Heart right ventricle (tissue), 16 donors: ENCODE measurements at regions not wholly inside any gene's neighbourhood (a gene's known extent, or its start where the extent isn't known, plus 50 kb on each side); places are given as distances from the start of the nearest gene placed in this dataset.

ENCODE experiments used
- ATAC-seq, 8 donors: fragments of 200-7000 bp; cut with Tn5 transposase; one replicate each; pipeline ENCODE4 v1.9.1; 2020; ENCODE audit warnings: mild to moderate bottlenecking in 8 of 8, moderate library complexity in 8 of 8, moderate number of reproducible peaks in 1 of 8
- DNase-seq, 2 donors: peaks; one replicate each; pipeline ENCODE4 v3.0.0-alpha.2; 2020
- H3K27ac ChIP-seq, 10 donors: fragments of 200-600 bp; sonication (generic) in 2 of 10; one replicate each; pipeline versions ENCODE4 v1.5.0 to v1.8.0; 2020 to 2022; ENCODE audit warnings: mild to moderate bottlenecking in 3 of 10
- H3K27me3 ChIP-seq, 7 donors: fragments of 200-600 bp; one replicate each; pipeline ENCODE4 v1.8.0; 2021 to 2022; ENCODE audit warnings: mild to moderate bottlenecking in 2 of 7
- H3K36me3 ChIP-seq, 9 donors: fragments of 200-600 bp; sonication (generic) in 1 of 9; one replicate each; pipeline versions ENCODE4 v1.5.0 to v1.8.0; 2020 to 2022; ENCODE audit warnings: mild to moderate bottlenecking in 2 of 9
- H3K4me1 ChIP-seq, 9 donors: fragments of 200-600 bp; sonication (generic) in 1 of 9; one replicate each; pipeline versions ENCODE4 v1.5.0 to v1.8.0; 2020 to 2022; ENCODE audit warnings: mild to moderate bottlenecking in 4 of 9
- H3K4me3 ChIP-seq, 10 donors: fragments of 200-600 bp; sonication (generic) in 2 of 10; one replicate each; pipeline versions ENCODE4 v1.5.0 to v1.8.0; 2020 to 2022; ENCODE audit warnings: mild to moderate bottlenecking in 7 of 10, moderate library complexity in 2 of 10
- H3K9me3 ChIP-seq, 11 donors: fragments of 200-600 bp in 10 of 11; sonication (generic) in 2 of 11; one replicate each; pipeline versions ENCODE4 v1.5.0 to v1.8.0; 2013 to 2022; ENCODE audit warnings: mild to moderate bottlenecking in 2 of 11, control low read depth in 1 of 11, moderate library complexity in 1 of 11
- WGBS, 2 donors: extraction: QIAGEN DNeasy Blood & Tissue Kit; methylation state at CpG; one replicate each; pipeline ENCODE4 v1.1.7; 2013; ENCODE audit warnings: inconsistent platforms in 1 of 2; 5-methylcytosine and 5-hydroxymethylcytosine counted together
- intact Hi-C, 10 donors: fragments of 100-400 bp; cut with DNase I; formaldehyde crosslinking; loops; one replicate each; pipeline versions ENCODE4 v1.11.1 to v1.14.2; 2022
- TF ChIP-seq, protein P1 (sequence below), 9 donors: fragments of 200-600 bp; sonication (generic) in 2 of 9; IDR thresholded peaks; one replicate each; pipeline versions ENCODE4 v1.5.0 to v1.8.0; 2021 to 2022; ENCODE audit warnings: antibody characterized with exemption in 9 of 9, mild to moderate bottlenecking in 5 of 9, moderate library complexity in 1 of 9
- donor health status: Arrhythmogenic right ventricular cardiomyopathy.
- donor health status: ischemic (EF 13 %, LVEDD 7.1; RV severe dilation, severe dysfunction).
- donor health status: healthy with polysubstance abuse.
- donor health status: DM: no; HTN: yes; CAD: no.
- donor health status: DM: no; HTN: no; CAD: no.
- donor health status: ischemic (EF 25% LVEDD 6.9; RV normal size, moderate dysfunction).
- donor health status: ischemic (EF 25% LVEDD 5.7; RV mildly dilated, moderate dysfunction).
- donor health status: healthy.
- donor health status: DM: yes; HTN: yes; CAD: no.
- donor health status: Ischemic cardiomyopathy.
- donor health status: ischemic (EF 35%, LVEDD 5.7; RV mildly dilated, moderate dysfunction).
- donor health status: nonischemic (EF 11% LVEDD 7.7; RV severe dilation, severe dysfunction).
- donor health status: DM: yes; HTN: yes; CAD: no.
- donor health status: PGD.
- donor health status: ischemic (EF 29% LVEDD 5.4; RV normal size, mild dysfunction).
- donor health status: nonischemic (EF 23%, LVEDD 6.1; RV moderate dilation, normal function).

DNA sequence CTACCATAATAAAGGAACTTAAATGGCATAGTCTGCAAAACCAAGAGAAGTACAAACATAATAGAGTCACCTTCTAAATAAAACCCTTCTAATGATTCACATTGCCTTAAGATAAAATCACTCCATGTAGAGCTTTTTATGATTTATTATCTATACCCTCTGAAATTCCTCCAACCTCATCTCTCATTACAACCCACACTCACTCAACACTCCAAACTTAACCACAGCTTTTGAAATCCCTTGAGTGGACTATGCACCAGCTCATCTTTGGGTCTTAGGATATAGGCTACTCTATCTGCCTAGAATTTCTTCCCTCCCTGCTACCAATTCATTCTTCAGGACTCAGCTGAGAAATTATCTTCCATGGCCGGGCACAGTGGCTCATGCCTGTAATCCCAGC, 122.5 kb downstream of the CETN3 start:
- no peak overlapping the region for H3K27ac ChIP-seq
- no peak for ATAC-seq
- peaks cover 0 to 10% (median 0%) of the 10 kb centered on the region in 11 donors for H3K9me3 ChIP-seq
- WGBS, 2 donors, result 90 to 96% methylated on average over 1 of the region's 1 CpG
- intact Hi-C loops, result no loop called here
- TF ChIP-seq, protein P1, sequence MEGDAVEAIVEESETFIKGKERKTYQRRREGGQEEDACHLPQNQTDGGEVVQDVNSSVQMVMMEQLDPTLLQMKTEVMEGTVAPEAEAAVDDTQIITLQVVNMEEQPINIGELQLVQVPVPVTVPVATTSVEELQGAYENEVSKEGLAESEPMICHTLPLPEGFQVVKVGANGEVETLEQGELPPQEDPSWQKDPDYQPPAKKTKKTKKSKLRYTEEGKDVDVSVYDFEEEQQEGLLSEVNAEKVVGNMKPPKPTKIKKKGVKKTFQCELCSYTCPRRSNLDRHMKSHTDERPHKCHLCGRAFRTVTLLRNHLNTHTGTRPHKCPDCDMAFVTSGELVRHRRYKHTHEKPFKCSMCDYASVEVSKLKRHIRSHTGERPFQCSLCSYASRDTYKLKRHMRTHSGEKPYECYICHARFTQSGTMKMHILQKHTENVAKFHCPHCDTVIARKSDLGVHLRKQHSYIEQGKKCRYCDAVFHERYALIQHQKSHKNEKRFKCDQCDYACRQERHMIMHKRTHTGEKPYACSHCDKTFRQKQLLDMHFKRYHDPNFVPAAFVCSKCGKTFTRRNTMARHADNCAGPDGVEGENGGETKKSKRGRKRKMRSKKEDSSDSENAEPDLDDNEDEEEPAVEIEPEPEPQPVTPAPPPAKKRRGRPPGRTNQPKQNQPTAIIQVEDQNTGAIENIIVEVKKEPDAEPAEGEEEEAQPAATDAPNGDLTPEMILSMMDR (IDR thresholded peaks at IDR 0.05), result no peak
- no peak overlapping the region for H3K4me3 ChIP-seq
- H3K27me3 ChIP-seq, result no peaks in the 10 kb centered on the region
- no peaks in the 10 kb centered on the region for H3K36me3 ChIP-seq
- no peak for DNase-seq
- peaks cover 0 to 6% (median 0%) of the 10 kb centered on the region in 9 donors for H3K4me1 ChIP-seq

DNA sequence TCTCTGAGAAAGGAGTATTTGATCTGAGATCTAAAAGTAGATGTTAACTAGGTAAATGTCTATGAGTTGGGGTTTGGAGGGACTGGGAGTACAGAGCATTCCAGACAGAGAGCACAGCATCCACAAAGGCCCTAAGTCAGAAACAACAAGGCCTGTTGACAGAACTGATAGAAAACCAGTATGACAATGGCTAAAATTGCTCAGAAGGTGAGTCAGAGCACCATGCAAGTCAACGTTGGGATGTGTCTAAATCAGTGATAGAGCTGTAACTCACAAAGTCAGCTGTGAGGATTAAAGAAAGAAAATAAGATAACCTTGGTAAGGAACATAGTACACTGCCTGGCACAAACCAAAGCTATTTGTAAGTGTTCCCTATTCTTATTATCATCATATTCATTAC, 124.0 kb downstream of the CETN3 start:
- Histone ChIP-seq H3K27ac (no peak overlapping the region), H3K4me1 (peaks cover 0 to 6% (median 0%) of the 10 kb centered on the region in 9 donors), H3K4me3 (no peak overlapping the region), H3K9me3 (peaks cover 0 to 10% (median 0%) of the 10 kb centered on the region in 11 donors), H3K27me3 (peaks cover 0 to 5% (median 0%) of the 10 kb centered on the region in 7 donors), H3K36me3 (no peaks in the 10 kb centered on the region)
- ATAC-seq (no peak), DNase-seq (no peak)
- intact Hi-C loops, result no loop called here
- 33 to 37% methylated on average over 1 of the region's 1 CpG for WGBS, 2 donors
- TF ChIP-seq, protein P1 (IDR thresholded peaks at IDR 0.05), result no peak

DNA sequence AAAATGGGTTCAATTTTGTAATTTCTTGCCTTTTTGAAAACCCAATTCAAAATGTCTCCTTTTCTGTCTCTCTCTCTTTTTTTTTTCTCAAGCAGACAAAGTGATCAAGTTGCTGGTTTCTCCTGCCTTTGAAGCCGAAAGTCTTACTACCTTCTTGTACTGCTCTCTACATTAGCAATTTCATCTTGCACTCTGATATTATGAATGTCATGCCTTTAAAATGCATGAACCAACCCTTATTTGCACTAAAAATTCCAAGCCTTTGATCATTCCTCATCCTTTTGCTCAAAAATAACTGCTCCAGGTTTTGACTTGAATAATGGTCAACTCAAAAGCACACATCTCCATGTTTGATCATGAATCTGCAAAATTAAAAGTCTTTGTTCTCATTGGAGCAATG, 125.2 kb downstream of the CETN3 start:
- TF ChIP-seq, protein P1 (IDR thresholded peaks at IDR 0.05), result no peak
- Histone ChIP-seq H3K27ac (no peak overlapping the region), H3K36me3 (no peaks in the 10 kb centered on the region), H3K27me3 (peaks cover 0 to 5% (median 0%) of the 10 kb centered on the region in 7 donors), H3K4me1 (no peaks in the 10 kb centered on the region), H3K9me3 (peaks cover 0 to 5% (median 0%) of the 10 kb centered on the region in 11 donors), H3K4me3 (no peak overlapping the region)
- 97 to 98% methylated on average over 1 of the region's 1 CpG for WGBS, 2 donors
- ATAC-seq, result no peak
- intact Hi-C loops, result no loop called here
- DNase-seq, result no peak

DNA sequence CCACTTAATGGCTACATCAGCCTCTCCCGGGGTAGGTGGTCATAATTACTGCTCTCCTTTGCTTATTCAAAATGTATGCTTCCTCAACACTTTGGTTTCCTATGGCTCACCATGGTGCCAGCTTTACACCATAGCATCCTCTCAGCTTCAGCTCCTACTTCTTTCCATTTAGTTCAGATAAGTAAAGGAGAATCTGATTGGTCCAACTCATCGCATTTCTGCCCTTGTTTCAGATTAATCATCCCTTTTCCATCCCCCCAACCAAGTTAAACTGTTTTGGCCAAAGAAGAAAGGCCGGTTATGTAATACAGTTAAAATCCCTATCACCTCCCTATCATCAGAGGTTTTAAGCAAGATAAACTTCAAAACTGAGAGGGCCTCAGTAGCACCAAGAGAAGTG, 130.5 kb downstream of the CETN3 start:
- intact Hi-C loops, result no loop called here
- WGBS, 2 donors, result 80 to 81% methylated on average over 3 of the region's 3 CpGs
- TF ChIP-seq, protein P1 (IDR thresholded peaks at IDR 0.05), result no peak

More for the DNA sequence above, 130.5 kb downstream of the CETN3 start:
- H3K9me3 ChIP-seq, result no peaks in the 10 kb centered on the region
- H3K4me3 ChIP-seq, result no peak overlapping the region
- peaks cover 0 to 5% (median 0%) of the 10 kb centered on the region in 7 donors for H3K27me3 ChIP-seq
- no peak overlapping the region for H3K27ac ChIP-seq
- DNase-seq, result no peak
- no peak for ATAC-seq
- H3K4me1 ChIP-seq, result no peaks in the 10 kb centered on the region
- H3K36me3 ChIP-seq, result no peaks in the 10 kb centered on the region
